H1 (cell line): ENCODE measurements at regions not wholly inside any gene's neighbourhood (a gene's known extent, or its start where the extent isn't known, plus 50 kb on each side); places are given as distances from the start of the nearest gene placed in this dataset.

Source experiments
- CTCF ChIA-PET: fragments of 300-600 bp; sonication (Branson Sonifier 250); formaldehyde crosslinking; loops from one replicate; lab custom pipeline; 2021; ENCODE audit not compliant: partially characterized antibody; lab: Charles Lee
- POLR2A ChIA-PET: fragments of 300-600 bp; sonication (Branson Sonifier 250); formaldehyde crosslinking; loops from one replicate; lab custom pipeline; 2021; ENCODE audit warnings: inconsistent platforms; ENCODE audit not compliant: partially characterized antibody; lab: Charles Lee
- DNase-seq, 2 experiments: peaks; one replicate each; pipeline versions ENCODE4 v3.0.0 to v3.0.0-alpha.2; 2010 to 2022; ENCODE audit warnings: low spot score in 2 of 2, low read depth in 1 of 2, mixed read lengths in 1 of 2
- FAIRE-seq: peaks from 2 replicates; lab custom pipeline; 2011; peaks lifted over from hg19 to GRCh38; lab: Jason Lieb, UNC
- H2AFZ ChIP-seq: 2 replicates; pipeline ENCODE4 v1.8.1; 2012; ENCODE audit warnings: low read length, inconsistent platforms
- H2AK5ac ChIP-seq: 2 replicates; pipeline ENCODE4 v1.6.1; 2013; ENCODE audit warnings: low read depth, low read length
- H2BK120ac ChIP-seq: replicated peaks from 2 replicates; pipeline ENCODE3; 2013; ENCODE audit warnings: low read depth, low read length, inconsistent platforms
- H2BK12ac ChIP-seq: 2 replicates; pipeline ENCODE4 v1.6.1; 2013; ENCODE audit warnings: low read depth, low read length
- H2BK15ac ChIP-seq: 2 replicates; pipeline ENCODE4 v1.6.1; 2013; ENCODE audit warnings: low read length
- H2BK20ac ChIP-seq: 2 replicates; pipeline ENCODE4 v1.6.1; 2013; ENCODE audit warnings: low read length
- H2BK5ac ChIP-seq: 2 replicates; pipeline ENCODE4 v1.6.1; 2013; ENCODE audit warnings: low read depth, low read length
- H3K14ac ChIP-seq: 2 replicates; pipeline ENCODE4 v1.6.1; 2013; ENCODE audit warnings: inconsistent platforms; ENCODE audit not compliant: insufficient read length
- H3K18ac ChIP-seq: 2 replicates; pipeline ENCODE4 v1.6.1; 2013; ENCODE audit warnings: low read length; ENCODE audit errors: extremely low read depth
- H3K23ac ChIP-seq: 2 replicates; pipeline ENCODE4 v1.6.1; 2013; ENCODE audit warnings: inconsistent platforms; ENCODE audit not compliant: insufficient read length
- H3K23me2 ChIP-seq: 2 replicates; pipeline ENCODE4 v1.6.1; 2013; ENCODE audit warnings: low read depth, low read length
- H3K27ac ChIP-seq: 2 replicates; pipeline ENCODE4 v1.6.1; 2011; ENCODE audit warnings: low read depth, low read length, inconsistent platforms
- H3K27me3 ChIP-seq, 4 experiments: replicated peaks in 1 of 4; 1 replicate in 1 of 4; 2 replicates in 3 of 4; pipeline versions ENCODE4 v1.6.1 to v1.8.1; 2011 to 2013; ENCODE audit warnings: low read length in 3 of 4, mild to moderate bottlenecking in 3 of 4, inconsistent platforms in 2 of 4, mixed read lengths in 2 of 4, moderate library complexity in 1 of 4; ENCODE audit not compliant: control insufficient read depth in 3 of 4, insufficient read depth in 3 of 4; ENCODE audit errors: extremely low read depth in 1 of 4
- H3K36me3 ChIP-seq, 4 experiments: 2 replicates each; pipeline versions ENCODE4 v1.6.1 to v1.8.1; 2011 to 2013; ENCODE audit warnings: mild to moderate bottlenecking in 4 of 4, low read length in 3 of 4, moderate library complexity in 2 of 4, control low read depth in 1 of 4, inconsistent platforms in 1 of 4; ENCODE audit not compliant: insufficient read depth in 4 of 4, control insufficient read depth in 2 of 4
- H3K4ac ChIP-seq: replicated peaks from 2 replicates; pipeline ENCODE3; 2013; ENCODE audit warnings: low read length, low read depth, mixed read lengths, inconsistent platforms; ENCODE audit not compliant: insufficient read length
- H3K4me1 ChIP-seq, 4 experiments: replicated peaks in 1 of 4; 1 replicate in 1 of 4; 2 replicates in 3 of 4; pipeline versions ENCODE4 v1.6.1 to v1.8.1; 2011 to 2013; ENCODE audit warnings: low read length in 3 of 4, inconsistent platforms in 2 of 4, mixed read lengths in 1 of 4; ENCODE audit not compliant: insufficient read depth in 4 of 4, control insufficient read depth in 3 of 4
- H3K4me2 ChIP-seq, 2 experiments: 2 replicates each; pipeline versions ENCODE4 v1.6.1 to v1.8.1; 2011 to 2013; ENCODE audit warnings: low read depth in 2 of 2, low read length in 2 of 2, control low read depth in 1 of 2, inconsistent platforms in 1 of 2, mild to moderate bottlenecking in 1 of 2; ENCODE audit not compliant: insufficient read depth in 1 of 2
- H3K4me3 ChIP-seq, 4 experiments: fragments of 200-600, 300-600 bp in 1 of 4; sonication (generic), shearing (Covaris generic), sonication (Bioruptor Twin) in 1 of 4; 2 replicates each; pipeline versions ENCODE4 v1.5.1 to v1.8.1; 2011 to 2016; ENCODE audit warnings: low read length in 4 of 4, low read depth in 3 of 4, control low read depth in 2 of 4, inconsistent platforms in 2 of 4, mild to moderate bottlenecking in 2 of 4, mixed read lengths in 1 of 4, moderate library complexity in 1 of 4; ENCODE audit not compliant: insufficient read depth in 2 of 4; ENCODE audit errors: extremely low read depth in 1 of 4
- H3K56ac ChIP-seq: replicated peaks from 2 replicates; pipeline ENCODE3; 2013; ENCODE audit warnings: low read depth, mild to moderate bottlenecking, mixed read lengths, low read length, inconsistent platforms; ENCODE audit not compliant: insufficient read length
- H3K79me1 ChIP-seq: 2 replicates; pipeline ENCODE4 v1.6.1; 2013; ENCODE audit warnings: low read depth, low read length, control low read depth
- H3K79me2 ChIP-seq, 2 experiments: 2 replicates each; pipeline versions ENCODE4 v1.6.1 to v1.8.1; 2012 to 2013; ENCODE audit warnings: low read length in 2 of 2, mild to moderate bottlenecking in 2 of 2, inconsistent platforms in 1 of 2; ENCODE audit not compliant: insufficient read depth in 2 of 2, control insufficient read depth in 1 of 2
- H3K9ac ChIP-seq, 4 experiments: replicated peaks in 1 of 4; 1 replicate in 1 of 4; 2 replicates in 3 of 4; pipeline versions ENCODE4 v1.6.1 to v1.8.1; 2011 to 2013; ENCODE audit warnings: low read depth in 3 of 4, low read length in 3 of 4, control low read depth in 2 of 4, mild to moderate bottlenecking in 2 of 4, moderate library complexity in 2 of 4, inconsistent platforms in 1 of 4; ENCODE audit errors: extremely low read depth in 1 of 4
- H3K9me3 ChIP-seq, 2 experiments: 2 replicates each; pipeline versions ENCODE4 v1.6.1 to v1.8.1; 2012 to 2013; ENCODE audit warnings: mild to moderate bottlenecking in 2 of 2, moderate library complexity in 2 of 2, control low read depth in 1 of 2, inconsistent platforms in 1 of 2, low read depth in 1 of 2, low read length in 1 of 2, mixed read lengths in 1 of 2; ENCODE audit not compliant: insufficient read depth in 2 of 2
- H4K20me1 ChIP-seq, 2 experiments: replicated peaks in 1 of 2; 2 replicates each; pipeline versions ENCODE3 to v1.8.1; 2011 to 2013; ENCODE audit warnings: inconsistent platforms in 2 of 2, low read length in 2 of 2, mild to moderate bottlenecking in 1 of 2; ENCODE audit not compliant: insufficient read depth in 2 of 2, control insufficient read depth in 1 of 2
- H4K5ac ChIP-seq: 2 replicates; pipeline ENCODE4 v1.6.1; 2013; ENCODE audit warnings: low read length, low read depth, mixed read lengths, inconsistent platforms; ENCODE audit not compliant: insufficient read length
- H4K8ac ChIP-seq: 2 replicates; pipeline ENCODE4 v1.8.0; 2013; ENCODE audit warnings: mild to moderate bottlenecking, moderate library complexity, low read length, inconsistent platforms; ENCODE audit not compliant: insufficient read depth; ENCODE audit errors: extremely low read depth
- H4K91ac ChIP-seq: replicated peaks from 2 replicates; pipeline ENCODE3; 2013; ENCODE audit warnings: low read length, mixed read lengths, inconsistent platforms; ENCODE audit not compliant: insufficient read length
- CTBP2 ChIP-seq: IDR thresholded peaks from 2 replicates; pipeline ENCODE4 v1.7.0; 2011; ENCODE audit warnings: borderline replicate concordance, mild to moderate bottlenecking, moderate library complexity, mixed read lengths, low read length; ENCODE audit not compliant: insufficient read depth, insufficient read length
- GABPA ChIP-seq: IDR thresholded peaks from 2 replicates; pipeline ENCODE4 v1.6.1; 2011; ENCODE audit warnings: mild to moderate bottlenecking, low read length, moderate library complexity, borderline replicate concordance; ENCODE audit not compliant: insufficient read depth
- HDAC2 ChIP-seq, 2 experiments: fragments of 300-600 bp in 1 of 2; sonication (generic) in 1 of 2; IDR thresholded peaks; 2 replicates each; pipeline ENCODE4 v1.6.1; 2011 to 2012; ENCODE audit warnings: low read depth in 2 of 2, low read length in 2 of 2, mild to moderate bottlenecking in 2 of 2, moderate library complexity in 2 of 2, borderline replicate concordance in 1 of 2, inconsistent platforms in 1 of 2
- JUND ChIP-seq: IDR thresholded peaks from 2 replicates; pipeline ENCODE4 v1.6.1; 2011; ENCODE audit warnings: mild to moderate bottlenecking, improper control_type of control experiment, low read length
- KDM4A ChIP-seq: IDR thresholded peaks from one replicate; pipeline ENCODE4 v1.7.1; 2012; ENCODE audit warnings: low read depth, mild to moderate bottlenecking, moderate library complexity, low read length, inconsistent platforms; ENCODE audit not compliant: severe bottlenecking
- POLR2AphosphoS5 ChIP-seq: IDR thresholded peaks from 2 replicates; pipeline ENCODE4 v1.6.1; 2011; ENCODE audit warnings: low read depth, low read length
- RXRA ChIP-seq: IDR thresholded peaks from 2 replicates; pipeline ENCODE4 v1.6.1; 2011; ENCODE audit warnings: low read depth, mild to moderate bottlenecking, low read length, moderate library complexity; ENCODE audit not compliant: insufficient read depth
- SIN3A ChIP-seq, 2 experiments: IDR thresholded peaks in 1 of 2; conservative IDR thresholded peaks in 1 of 2; 2 replicates each; pipeline ENCODE4 v1.6.1; 2011 to 2012; ENCODE audit warnings: low read length in 2 of 2, improper control_type of control experiment in 1 of 2, low read depth in 1 of 2, mild to moderate bottlenecking in 1 of 2
- SRF ChIP-seq: IDR thresholded peaks from 2 replicates; pipeline ENCODE4 v1.6.1; 2011; ENCODE audit warnings: mild to moderate bottlenecking, low read depth, low read length, moderate library complexity
- USF2 ChIP-seq: IDR thresholded peaks from 2 replicates; pipeline ENCODE4 v1.6.1; 2011; ENCODE audit warnings: low read length, improper control_type of control experiment
- WGBS, 2 experiments: shearing (Covaris generic) in 1 of 2; methylation state at CpG; one replicate each; pipeline versions ENCODE4 v1.1.6 to v1.1.7; 2013 to 2015; ENCODE audit warnings: low lambda C conversion rate in 2 of 2, mixed read lengths in 2 of 2, inconsistent platforms in 1 of 2, low coverage in 1 of 2, missing lambda C conversion rate in 1 of 2; ENCODE audit not compliant: insufficient replicate concordance in 2 of 2, insufficient coverage in 1 of 2, insufficient read length in 1 of 2; ENCODE audit errors: extremely low coverage in 1 of 2, missing lambda C conversion rate in 1 of 2; 5-methylcytosine and 5-hydroxymethylcytosine counted together

GRCh38 chr2:126828491-126828890 lies 70.2 kb upstream of the TEX51 start:
- Histone ChIP-seq H3K79me2 (no peaks in the 10 kb centered on the region), H2BK20ac (no peak overlapping the region)
- no peak for TF ChIP-seq USF2
- TF ChIP-seq JUND: no peak
- no peak for TF ChIP-seq POLR2AphosphoS5
- no peak for TF ChIP-seq KDM4A
- TF ChIP-seq SRF: no peak
- no peak for TF ChIP-seq GABPA
- TF ChIP-seq HDAC2 (IDR thresholded peaks at IDR 0.05; ENCODE audit: borderline replicate concordance in 1 of 2, low read depth in 2 of 2, low read length in 2 of 2): no peak
- no peak for TF ChIP-seq CTBP2
- no peak for TF ChIP-seq SIN3A (conservative IDR thresholded peaks at IDR 0.05 in 1 of 2, IDR thresholded peaks at IDR 0.05 in 1 of 2; ENCODE audit: low read depth in 1 of 2, low read length in 2 of 2)
- no peak for TF ChIP-seq RXRA

More at GRCh38 chr2:126828491-126828890, 70.2 kb upstream of the TEX51 start:
- no peak overlapping the region for H3K27ac ChIP-seq
- H4K5ac ChIP-seq: no peak overlapping the region
- H2AK5ac ChIP-seq: no peak overlapping the region
- H2BK5ac ChIP-seq: no peak overlapping the region
- ChIA-PET CTCF (interaction anchor here (2.8 kb wide), 1 partner anchor 10 kb away, joined by 12 read pairs; no protein-coding TSS in a partner anchor), POLR2A (no interaction called here)
- H3K14ac ChIP-seq: no peak overlapping the region
- H2BK120ac ChIP-seq: no peak overlapping the region
- WGBS, 2 experiments: 91% methylated on average over 4 of the region's 4 CpGs; no CpG with 5 or more reads in 1 of the 2 experiments
- no peak overlapping the region for H2AFZ ChIP-seq
- no peak overlapping the region for H3K18ac ChIP-seq
- H3K4ac ChIP-seq: no peak overlapping the region
- peaks cover 0 to 2% (median 0%) of the 10 kb centered on the region in 4 experiments; a peak in 1 of 7 replicates for H3K27me3 ChIP-seq
- DNase-seq: no peak
- H3K4me1 ChIP-seq: peaks cover 0 to 7% (median 2%) of the 10 kb centered on the region in 4 experiments; a peak in 3 of 7 replicates
- no peak for FAIRE-seq
- no peak overlapping the region for H3K9ac ChIP-seq
- H3K4me2 ChIP-seq: no peak overlapping the region
- H3K9me3 ChIP-seq: no peaks in the 10 kb centered on the region
- no peak overlapping the region for H4K8ac ChIP-seq
- no peak overlapping the region for H4K91ac ChIP-seq
- H3K36me3 ChIP-seq: no peaks in the 10 kb centered on the region
- H3K4me3 ChIP-seq: no peak overlapping the region
- H3K23ac ChIP-seq: no peak overlapping the region
- H3K23me2 ChIP-seq: no peaks in the 10 kb centered on the region; the same call in 1 of the 2 replicates
- H3K79me1 ChIP-seq: no peaks in the 10 kb centered on the region
- no peak overlapping the region for H3K56ac ChIP-seq
- no peak overlapping the region for H2BK15ac ChIP-seq
- no peak overlapping the region for H2BK12ac ChIP-seq
- no peaks in the 10 kb centered on the region for H4K20me1 ChIP-seq
